ENCODE measurements at regions not wholly inside any gene's neighbourhood (a gene's known extent, or its start where the extent isn't known, plus 50 kb on each side); places are given as distances from the start of the nearest gene placed in this dataset.

- H3F3A ChIP-seq (ENCODE audit: insufficient read depth) = no peaks in the 10 kb centered on the region
- H3K27me3 ChIP-seq (replicated peaks; ENCODE audit: insufficient read depth) = no peaks in the 10 kb centered on the region
- no peak for TF ChIP-seq EZH2phosphoT487 (IDR thresholded peaks at IDR 0.05; ENCODE audit: insufficient read depth, low read depth)
- no peak for TF ChIP-seq EZH2 (IDR thresholded peaks at IDR 0.05; ENCODE audit: insufficient read depth, poor library complexity, severe bottlenecking)
- no peaks in the 10 kb centered on the region for H4K20me1 ChIP-seq (ENCODE audit: insufficient read depth)
- H3K9me3 ChIP-seq (ENCODE audit: low read depth) = no peaks in the 10 kb centered on the region
- in situ Hi-C loops (cut with MboI) = no loop called here
- no peaks in the 10 kb centered on the region for H3K79me2 ChIP-seq (ENCODE audit: insufficient read depth)
- H2AFZ ChIP-seq = no peak overlapping the region
- DNase-seq = no peak
- H3K4me2 ChIP-seq (ENCODE audit: unreplicated experiment) = no peak overlapping the region
- no peaks in the 10 kb centered on the region for H3K4me1 ChIP-seq (ENCODE audit: insufficient read depth)
- no peak overlapping the region for H3K4me3 ChIP-seq
- no peaks in the 10 kb centered on the region for H3K36me3 ChIP-seq (ENCODE audit: low read depth)
- no peaks in the 10 kb centered on the region for H3K9me2 ChIP-seq (ENCODE audit: insufficient read depth)
- 2 to 26% methylated on average over 4 of the region's 4 CpGs for WGBS, 2 experiments (ENCODE audit: low coverage in 1 of 2, low lambda C conversion rate in 2 of 2, missing lambda C conversion rate in 2 of 2)
- no peak overlapping the region for H3K27ac ChIP-seq
- no peak overlapping the region for H3K9ac ChIP-seq
These were observed 308.4 kb downstream of the MSX2 start for GRCh38 chr5:175032741-175033151.

- Histone ChIP-seq H2AFZ (no peak overlapping the region), H4K20me1 (ENCODE audit: insufficient read depth) (no peaks in the 10 kb centered on the region), H3K4me3 (no peak overlapping the region), H3K9me3 (ENCODE audit: low read depth) (no peaks in the 10 kb centered on the region), H3K9ac (no peak overlapping the region), H3K27me3 (replicated peaks; ENCODE audit: insufficient read depth) (no peaks in the 10 kb centered on the region), H3K4me2 (ENCODE audit: unreplicated experiment) (no peak overlapping the region), H3K79me2 (ENCODE audit: insufficient read depth) (no peaks in the 10 kb centered on the region), H3K36me3 (ENCODE audit: low read depth) (no peaks in the 10 kb centered on the region), H3K9me2 (ENCODE audit: insufficient read depth) (no peaks in the 10 kb centered on the region), H3F3A (ENCODE audit: insufficient read depth) (no peaks in the 10 kb centered on the region), H3K4me1 (ENCODE audit: insufficient read depth) (no peaks in the 10 kb centered on the region), H3K27ac (no peak overlapping the region)
- no peak for DNase-seq
- no peak for TF ChIP-seq EZH2 (IDR thresholded peaks at IDR 0.05; ENCODE audit: insufficient read depth, poor library complexity, severe bottlenecking)
- in situ Hi-C loops (cut with MboI) = no loop called here
- WGBS, 2 experiments (ENCODE audit: low coverage in 1 of 2, low lambda C conversion rate in 2 of 2, missing lambda C conversion rate in 2 of 2) = 13 to 20% methylated on average over 2 of the region's 2 CpGs
These were observed 307.6 kb downstream of the MSX2 start for GRCh38 chr5:175032013-175032412.

DNA sequence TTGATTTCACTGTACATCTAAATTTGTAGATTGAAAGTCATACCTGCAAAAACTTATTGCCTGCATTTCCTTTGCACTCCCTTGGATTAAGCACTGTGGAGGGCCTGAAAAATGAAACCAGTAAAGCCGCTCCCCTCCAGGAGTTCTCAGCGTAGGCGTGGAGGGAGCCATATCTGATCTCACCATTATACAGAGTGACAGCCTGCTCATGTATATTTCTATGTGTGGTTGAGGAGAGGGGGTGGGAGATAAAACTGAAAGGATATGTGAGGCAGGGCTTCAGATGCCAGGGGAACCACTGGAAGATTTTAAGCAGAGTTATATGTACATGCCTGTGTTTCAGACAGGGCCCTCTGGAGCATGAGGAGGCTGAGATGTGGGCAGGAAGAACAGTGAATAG is 303.0 kb downstream of the MSX2 start:
- no peak overlapping the region for H2AFZ ChIP-seq
- no peaks in the 10 kb centered on the region for H3K9me3 ChIP-seq (ENCODE audit: low read depth)
- in situ Hi-C loops (cut with MboI) = no loop called here
- H3K27ac ChIP-seq = no peak overlapping the region
- TF ChIP-seq EZH2 (IDR thresholded peaks at IDR 0.05; ENCODE audit: insufficient read depth, poor library complexity, severe bottlenecking) (no peak), EZH2phosphoT487 (IDR thresholded peaks at IDR 0.05; ENCODE audit: insufficient read depth, low read depth) (no peak)
- H3K4me3 ChIP-seq = no peak overlapping the region
- H3K9me2 ChIP-seq (ENCODE audit: insufficient read depth) = no peaks in the 10 kb centered on the region
- 26 to 33% methylated on average over 3 of the region's 3 CpGs for WGBS, 2 experiments (ENCODE audit: low coverage in 1 of 2, low lambda C conversion rate in 2 of 2, missing lambda C conversion rate in 2 of 2)
- no peak overlapping the region for H3K9ac ChIP-seq
- H3K27me3 ChIP-seq (replicated peaks; ENCODE audit: insufficient read depth) = no peaks in the 10 kb centered on the region
- H3F3A ChIP-seq (ENCODE audit: insufficient read depth) = no peaks in the 10 kb centered on the region
- H3K79me2 ChIP-seq (ENCODE audit: insufficient read depth) = no peaks in the 10 kb centered on the region
- H3K36me3 ChIP-seq (ENCODE audit: low read depth) = no peaks in the 10 kb centered on the region
- H3K4me1 ChIP-seq (ENCODE audit: insufficient read depth) = no peaks in the 10 kb centered on the region
- H3K4me2 ChIP-seq (ENCODE audit: unreplicated experiment) = no peak overlapping the region
- no peak for DNase-seq
- no peaks in the 10 kb centered on the region for H4K20me1 ChIP-seq (ENCODE audit: insufficient read depth)

- 1 to 6% methylated on average over 4 of the region's 4 CpGs for WGBS, 2 experiments (ENCODE audit: low coverage in 1 of 2, low lambda C conversion rate in 2 of 2, missing lambda C conversion rate in 2 of 2)
- Histone ChIP-seq H3K4me3 (no peak overlapping the region), H3K79me2 (ENCODE audit: insufficient read depth) (no peaks in the 10 kb centered on the region), H3F3A (ENCODE audit: insufficient read depth) (no peaks in the 10 kb centered on the region), H3K4me2 (ENCODE audit: unreplicated experiment) (no peak overlapping the region), H3K9ac (no peak overlapping the region), H3K36me3 (ENCODE audit: low read depth) (no peaks in the 10 kb centered on the region), H3K9me2 (ENCODE audit: insufficient read depth) (no peaks in the 10 kb centered on the region), H3K27me3 (replicated peaks; ENCODE audit: insufficient read depth) (no peaks in the 10 kb centered on the region), H4K20me1 (ENCODE audit: insufficient read depth) (no peaks in the 10 kb centered on the region), H3K4me1 (ENCODE audit: insufficient read depth) (no peaks in the 10 kb centered on the region), H2AFZ (no peak overlapping the region), H3K9me3 (ENCODE audit: low read depth) (no peaks in the 10 kb centered on the region), H3K27ac (no peak overlapping the region)
- in situ Hi-C loops (cut with MboI) = no loop called here
- TF ChIP-seq EZH2 (IDR thresholded peaks at IDR 0.05; ENCODE audit: insufficient read depth, poor library complexity, severe bottlenecking) = no peak
- TF ChIP-seq EZH2phosphoT487 (IDR thresholded peaks at IDR 0.05; ENCODE audit: insufficient read depth, low read depth) = no peak
- no peak for DNase-seq
These were observed 300.7 kb downstream of the MSX2 start for GRCh38 chr5:175025077-175025476.
